Inferior parietal cortex (tissue), 1 donor: ENCODE measurements at regions not wholly inside any gene's neighbourhood (a gene's known extent, or its start where the extent isn't known, plus 50 kb on each side); places are given as distances from the start of the nearest gene placed in this dataset.

Experiments
- DNase-seq: peaks from one replicate; pipeline ENCODE4 v3.0.0-alpha.2; 2016; ENCODE audit errors: extremely low spot score

DNA sequence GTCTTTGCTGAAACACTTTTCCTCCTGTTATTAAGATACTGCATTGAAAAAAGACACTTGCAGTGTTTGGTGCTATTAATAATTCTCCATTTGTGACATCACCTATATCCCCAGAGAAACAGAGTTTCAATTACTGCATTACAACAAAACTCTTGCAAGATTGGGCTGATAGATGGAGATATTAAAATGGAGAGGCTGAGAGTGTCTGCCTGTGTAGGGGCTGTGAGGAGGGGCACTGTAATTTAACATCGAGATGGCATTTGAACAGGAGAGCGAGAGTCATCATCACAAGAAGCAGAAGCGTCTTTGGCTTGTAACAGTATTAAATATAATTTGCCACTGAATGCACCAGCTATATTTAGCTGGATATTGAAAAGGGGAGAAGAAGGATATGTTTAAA is 316.5 kb downstream of the CDH26 start:
- DNase-seq, result no peak

DNA sequence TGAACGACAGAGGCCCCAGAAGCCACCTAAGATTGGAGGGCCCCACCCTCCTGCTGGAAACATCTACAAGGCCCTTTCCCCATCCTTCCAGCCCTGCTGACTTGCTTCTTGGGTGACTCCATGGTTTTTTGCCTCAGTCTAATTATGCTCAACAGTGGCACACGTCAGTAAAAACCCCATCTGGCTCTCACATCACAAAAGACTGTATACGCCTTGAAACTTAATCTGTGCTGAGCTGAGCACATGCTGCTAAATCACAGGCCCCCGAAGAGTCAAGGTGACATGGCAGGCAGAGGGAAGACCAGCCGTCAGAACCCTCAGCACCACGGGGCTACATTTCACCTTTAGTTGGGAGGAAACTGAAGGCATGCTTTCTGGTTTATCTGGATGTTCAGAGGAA is 323.1 kb downstream of the CDH26 start:
- no peak for DNase-seq

DNA sequence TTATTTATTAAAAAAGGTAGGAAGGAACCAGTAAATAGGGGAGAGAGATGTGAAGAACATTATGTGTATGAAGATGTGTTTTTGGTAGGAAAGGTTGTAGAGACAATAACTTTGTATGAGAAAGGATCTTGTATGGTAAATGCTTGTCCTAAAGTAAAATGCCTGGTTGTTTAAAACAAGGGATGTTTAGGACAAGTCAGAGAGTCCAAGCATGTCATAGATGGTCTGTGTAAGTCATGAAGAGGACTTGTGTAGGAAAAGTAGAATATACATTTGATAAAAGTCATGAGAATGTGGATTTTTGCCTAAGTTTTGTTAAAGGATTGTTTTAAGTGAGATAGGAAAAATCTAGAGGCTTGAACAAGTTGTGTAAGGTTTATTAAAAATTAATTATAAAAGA is 325.1 kb downstream of the CDH26 start:
- DNase-seq, result no peak

DNA sequence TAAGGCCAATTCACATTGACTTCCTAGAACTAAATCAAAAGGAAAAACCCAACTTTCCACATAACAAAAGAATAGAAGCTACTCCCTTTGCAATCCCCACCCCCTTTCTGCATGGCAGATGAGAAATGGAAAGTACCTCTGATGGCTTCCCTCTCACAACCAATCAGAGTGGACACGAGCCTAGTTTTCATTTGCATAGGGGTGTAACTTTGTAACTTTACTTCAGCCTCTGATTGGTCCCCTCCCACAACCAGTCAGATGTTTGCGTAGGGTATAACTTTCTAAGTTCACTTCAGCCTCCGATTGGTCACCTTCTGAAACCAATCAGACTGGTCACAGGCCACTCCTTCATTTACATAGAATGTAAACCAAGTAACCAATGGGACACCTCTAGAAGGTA is 328.5 kb downstream of the CDH26 start:
- no peak for DNase-seq

DNA sequence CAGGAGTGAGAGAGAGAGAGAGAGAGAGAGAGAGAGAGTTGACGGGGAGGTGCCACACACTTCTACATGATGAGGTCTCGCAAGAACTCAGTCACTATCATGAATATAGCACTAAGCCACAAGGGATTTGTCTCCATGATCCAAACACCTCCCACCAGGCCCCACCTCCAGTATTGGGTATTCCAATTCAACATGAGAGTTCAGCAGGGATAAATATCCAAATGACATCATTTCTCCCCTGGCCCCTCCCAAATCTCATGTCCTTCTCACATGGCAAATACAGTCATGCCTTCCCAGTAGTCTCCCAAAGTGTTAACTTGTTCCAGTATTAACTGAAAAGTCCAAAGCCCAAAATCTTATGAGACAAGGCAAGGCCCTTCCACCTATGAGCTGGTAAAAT is 330.7 kb downstream of the CDH26 start:
- DNase-seq, result no peak

DNA sequence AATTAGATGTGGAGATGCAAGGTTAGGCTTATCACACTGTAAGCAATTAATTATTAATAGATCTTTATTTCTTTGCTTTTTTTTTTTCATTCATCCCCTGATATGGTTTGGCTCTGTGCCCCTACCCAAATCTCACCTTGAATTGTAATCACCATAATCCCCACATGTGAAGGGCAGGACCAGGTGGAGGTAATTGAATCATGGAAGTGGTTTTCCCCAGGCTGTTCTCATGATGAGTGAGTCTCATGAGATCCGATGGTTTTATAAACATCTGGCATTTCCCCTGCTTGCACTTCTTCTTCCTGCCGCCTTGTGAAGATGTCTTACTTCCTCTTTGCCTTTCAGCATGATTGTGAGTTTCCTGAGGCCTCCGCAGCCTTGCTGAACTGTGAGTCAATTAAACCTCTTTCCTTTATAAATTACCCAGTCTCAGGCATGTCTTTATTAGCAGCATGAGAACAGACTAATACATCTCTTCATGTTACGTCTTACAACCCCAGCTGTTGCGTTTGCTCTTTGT is 333.8 kb downstream of the CDH26 start:
- no peak for DNase-seq

DNA sequence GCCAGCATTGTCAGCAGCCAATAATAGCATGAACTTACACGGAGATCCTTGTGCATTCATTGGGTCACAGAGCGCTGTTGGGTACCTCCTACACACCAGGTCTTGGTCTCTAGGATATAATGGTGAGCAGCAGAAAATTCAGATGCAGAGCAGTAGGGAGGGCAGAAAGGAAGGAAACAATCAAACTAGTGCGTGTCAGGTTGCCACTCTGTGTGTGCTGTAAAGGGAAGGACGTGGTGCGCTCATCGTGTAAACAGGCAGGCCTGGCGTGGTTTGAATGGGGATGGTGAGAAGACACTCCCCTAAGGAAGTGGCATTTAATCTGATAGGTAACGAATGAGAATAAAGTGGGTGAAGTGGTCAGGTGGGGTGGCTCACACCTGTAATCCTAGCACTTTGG is 336.4 kb downstream of the CDH26 start:
- DNase-seq, result no peak

DNA sequence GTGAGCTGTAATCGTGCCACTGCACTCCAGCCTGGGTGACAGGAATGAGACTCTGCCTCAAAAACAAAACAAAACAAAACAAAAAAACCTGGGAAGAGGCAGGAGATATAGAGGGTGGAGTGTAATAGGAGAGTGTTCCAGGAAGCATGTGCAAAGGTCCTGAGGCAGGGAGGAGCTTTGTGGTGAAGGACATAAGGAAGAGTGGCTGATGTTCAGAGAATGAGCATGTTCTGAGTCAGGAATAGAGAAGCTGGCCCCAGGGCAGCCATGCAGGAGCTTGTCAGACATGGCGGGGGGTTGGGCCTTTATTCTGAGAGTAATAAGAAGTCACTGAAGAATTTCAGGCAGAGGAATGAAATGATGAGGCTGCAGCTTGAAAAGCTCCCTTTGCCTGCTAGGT is 337.0 kb downstream of the CDH26 start:
- no peak for DNase-seq

DNA sequence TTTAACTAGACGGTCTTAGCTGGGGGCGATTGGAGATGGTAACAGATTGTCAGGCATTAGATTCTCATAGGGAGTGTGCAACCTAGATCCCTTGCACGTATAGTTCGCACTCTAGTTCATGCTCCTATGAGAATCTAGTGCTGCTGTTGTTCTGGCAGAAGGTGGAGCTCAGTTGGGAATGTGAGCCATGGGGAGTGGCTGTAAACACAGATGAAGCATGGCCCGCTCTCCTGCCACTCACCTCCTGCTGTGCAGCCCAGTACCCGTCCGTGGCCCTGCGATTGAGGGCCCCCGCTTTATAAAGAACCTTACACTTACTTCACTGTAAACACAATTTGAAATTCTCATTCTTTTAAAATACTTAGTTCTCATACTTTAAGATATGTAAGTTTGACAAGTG is 339.4 kb downstream of the CDH26 start:
- no peak for DNase-seq

DNA sequence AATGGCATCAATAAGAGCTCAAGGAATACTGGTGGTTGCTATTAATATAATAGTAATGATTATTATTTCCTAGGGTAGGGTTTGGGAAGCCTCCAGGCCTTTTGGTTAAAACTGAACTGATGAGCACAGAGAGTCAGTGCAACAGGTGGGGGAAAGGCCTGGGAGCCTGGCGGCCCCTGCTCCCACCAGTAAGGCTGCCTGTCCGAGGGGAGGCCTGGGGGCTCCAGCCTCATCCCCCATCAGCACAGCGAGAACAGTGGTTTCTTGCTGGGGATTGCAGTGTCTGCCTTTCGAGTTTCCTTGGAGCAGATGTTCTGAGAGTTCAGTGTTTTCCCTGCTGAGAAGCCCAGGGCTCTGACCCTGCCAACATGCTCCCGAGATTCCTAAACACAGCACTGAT is 340.4 kb downstream of the CDH26 start:
- no peak for DNase-seq

DNA sequence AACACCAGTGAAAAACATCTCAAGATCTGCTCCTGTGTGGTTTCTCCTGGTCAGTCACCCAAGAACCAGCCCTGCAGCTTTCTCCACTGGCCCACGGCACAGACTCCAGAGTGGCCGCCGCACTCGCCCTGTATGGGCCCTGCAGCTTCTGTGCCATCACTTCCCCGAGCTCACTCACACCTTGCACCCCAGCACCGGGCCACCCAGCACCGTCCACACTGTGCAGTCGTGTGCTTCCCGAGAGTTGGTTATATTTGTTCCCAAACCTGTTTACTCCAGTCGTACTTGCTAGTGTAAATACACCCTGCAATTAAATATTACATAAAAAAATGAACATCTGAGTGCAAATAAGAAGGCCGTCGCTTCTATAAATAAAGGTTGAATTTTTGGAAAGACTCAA is 341.7 kb downstream of the CDH26 start:
- no peak for DNase-seq

DNA sequence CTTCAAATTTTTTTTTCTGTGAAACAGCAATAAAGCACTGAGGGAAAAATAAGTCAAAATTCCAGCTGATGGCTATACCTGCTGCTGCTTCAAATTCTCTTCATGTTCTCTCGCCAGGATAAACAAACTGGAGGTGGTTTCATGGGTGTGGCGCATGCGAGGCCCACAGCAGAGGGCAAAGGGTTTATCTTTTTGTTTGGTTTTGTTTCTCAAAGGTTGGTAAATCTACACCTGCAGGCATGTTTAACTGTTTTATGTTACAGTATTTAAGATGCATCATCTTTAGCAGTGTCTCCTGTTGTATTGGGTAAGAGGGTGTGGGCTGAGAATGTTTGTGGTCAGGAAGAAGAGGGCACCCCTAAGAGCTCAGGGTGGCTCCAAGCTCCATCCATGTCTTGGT is 342.2 kb downstream of the CDH26 start:
- no peak for DNase-seq

DNA sequence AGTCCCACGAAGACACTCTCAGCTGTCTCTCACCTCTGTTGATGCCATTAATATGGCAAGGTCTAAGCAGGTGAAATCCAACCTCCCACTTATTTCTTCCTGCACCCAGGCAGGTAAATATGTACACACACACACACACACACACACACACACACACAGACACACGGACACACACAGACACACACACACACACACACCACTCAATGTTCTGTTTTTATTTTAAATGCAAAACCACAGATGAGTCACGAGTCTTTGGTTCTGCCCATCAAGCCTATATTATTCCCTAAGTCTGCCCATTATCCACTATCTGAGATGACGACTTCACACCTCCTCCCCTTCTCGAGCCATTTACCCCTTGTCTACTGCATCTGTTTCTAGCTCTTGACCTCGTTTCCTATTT is 344.7 kb downstream of the CDH26 start:
- no peak for DNase-seq

DNA sequence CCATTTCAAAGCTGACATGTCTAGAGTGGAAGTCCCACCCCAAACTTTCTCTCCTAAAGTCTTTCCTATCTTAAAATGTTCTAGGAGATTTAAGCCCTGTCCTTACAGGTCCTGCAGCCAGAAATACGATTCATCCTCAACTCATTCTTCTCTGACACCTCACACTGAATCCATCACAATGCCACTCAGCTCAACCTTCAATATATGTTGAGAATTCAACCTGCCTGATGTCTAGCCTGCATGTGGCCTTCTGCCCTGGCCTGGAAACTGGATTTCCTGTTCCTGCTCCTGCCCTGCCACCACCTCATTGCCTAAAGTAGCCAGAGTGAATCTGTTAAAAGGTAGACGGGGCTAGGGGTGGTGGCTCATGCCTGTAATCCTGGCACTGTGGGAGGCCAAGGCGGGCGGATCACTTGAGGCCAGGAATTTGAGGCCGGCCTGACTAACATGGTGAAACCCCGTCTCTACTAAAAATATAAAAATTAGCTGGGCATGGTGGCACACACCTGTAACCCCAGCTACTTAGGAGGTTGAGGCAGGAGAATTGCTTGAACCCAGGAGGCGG is 345.9 kb downstream of the CDH26 start:
- DNase-seq, result no peak

DNA sequence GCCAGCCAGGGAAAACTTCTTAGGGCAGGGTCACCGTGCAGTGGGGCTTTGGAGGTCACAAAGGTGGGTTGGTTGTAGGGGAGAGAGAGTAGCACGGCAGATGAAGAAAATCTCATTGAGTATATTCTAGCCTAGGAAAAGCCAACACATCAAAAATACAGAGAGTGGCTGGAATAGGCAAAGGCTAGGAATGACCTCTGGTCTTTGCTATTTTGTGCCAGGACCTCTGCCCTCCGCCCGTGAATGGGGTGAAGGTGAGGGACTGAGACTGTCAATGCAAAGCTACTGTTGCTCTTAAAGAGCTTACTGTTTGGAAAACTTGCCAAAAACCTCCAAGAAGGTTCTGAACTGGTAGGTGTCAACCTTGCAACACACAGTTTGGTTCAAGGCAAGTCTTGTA is 346.7 kb downstream of the CDH26 start:
- no peak for DNase-seq

DNA sequence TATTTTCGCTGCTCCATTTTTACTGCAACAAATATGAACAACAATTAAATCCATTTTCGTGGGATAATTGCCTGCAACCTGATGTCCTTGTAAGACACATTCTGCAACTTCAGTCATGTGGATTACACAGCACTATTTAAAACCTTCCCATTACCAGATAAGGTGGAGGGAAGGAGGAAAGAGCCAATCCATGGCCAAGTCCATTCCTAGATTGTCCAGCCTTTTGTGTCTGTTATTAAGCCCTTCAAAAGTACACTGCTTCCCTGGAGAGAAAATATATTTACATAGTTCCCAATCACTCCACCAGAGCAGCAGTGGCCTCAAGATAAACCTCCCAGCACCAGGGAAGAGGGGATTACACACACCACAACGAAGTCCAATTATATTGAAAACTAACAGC is 347.9 kb downstream of the CDH26 start:
- DNase-seq, result no peak

DNA sequence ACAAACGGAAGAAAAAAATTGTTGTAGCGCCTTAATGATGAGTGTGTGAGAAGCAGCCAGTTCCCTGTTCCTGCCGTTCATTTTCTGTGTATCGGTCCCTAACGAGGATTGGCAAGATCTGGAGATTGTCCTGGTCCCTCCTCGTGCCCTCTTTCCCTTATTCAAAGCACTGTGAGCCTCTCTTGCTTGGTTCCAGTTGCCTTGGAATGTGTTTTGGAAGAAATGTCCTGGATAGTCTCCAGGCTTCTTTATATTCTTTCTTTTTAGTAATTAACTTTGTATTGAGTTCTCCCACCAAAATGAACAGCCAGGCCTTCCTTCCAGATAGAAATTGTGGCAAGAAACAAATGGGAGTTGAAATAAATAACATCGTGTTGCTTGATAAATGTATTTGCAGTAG is 348.3 kb downstream of the CDH26 start:
- DNase-seq, result peak; percentile 17

DNA sequence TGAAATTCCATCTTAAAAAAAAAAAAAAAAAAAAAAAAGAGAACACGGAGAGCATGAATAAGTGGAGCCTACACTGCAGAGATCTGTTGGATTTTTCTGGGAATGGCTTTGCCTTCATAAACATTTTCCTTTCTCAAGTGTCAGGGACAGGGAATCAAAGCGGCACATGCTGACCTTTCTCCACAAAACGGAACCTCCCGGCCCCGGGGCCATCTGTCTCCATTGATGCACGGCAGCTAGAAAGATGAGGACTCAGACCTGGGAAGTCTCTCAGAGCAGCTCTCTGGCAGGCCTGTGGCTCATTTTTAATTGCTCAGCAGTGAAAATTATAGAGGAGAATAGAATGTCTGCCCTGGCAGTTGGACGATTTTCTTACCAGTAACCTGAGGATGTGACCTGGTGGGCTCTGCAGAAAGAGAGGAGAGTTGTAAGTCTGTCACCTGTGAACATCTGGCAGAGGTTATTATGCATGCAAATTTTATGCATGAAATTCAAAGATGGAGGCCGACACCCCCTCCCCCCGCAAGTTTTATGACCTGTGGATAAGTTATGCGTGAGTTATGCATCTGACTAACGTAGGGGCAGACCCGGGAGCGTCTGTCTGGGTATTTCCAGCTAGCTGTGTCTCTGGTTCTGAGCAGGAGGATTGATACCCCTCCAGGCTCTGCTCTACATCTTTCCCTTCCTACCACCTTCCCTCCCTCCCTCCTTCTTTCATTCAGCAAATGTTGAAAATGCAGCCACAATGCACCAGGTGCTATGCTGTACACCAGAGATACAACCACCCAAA is 352.5 kb downstream of the CDH26 start:
- DNase-seq, result no peak

DNA sequence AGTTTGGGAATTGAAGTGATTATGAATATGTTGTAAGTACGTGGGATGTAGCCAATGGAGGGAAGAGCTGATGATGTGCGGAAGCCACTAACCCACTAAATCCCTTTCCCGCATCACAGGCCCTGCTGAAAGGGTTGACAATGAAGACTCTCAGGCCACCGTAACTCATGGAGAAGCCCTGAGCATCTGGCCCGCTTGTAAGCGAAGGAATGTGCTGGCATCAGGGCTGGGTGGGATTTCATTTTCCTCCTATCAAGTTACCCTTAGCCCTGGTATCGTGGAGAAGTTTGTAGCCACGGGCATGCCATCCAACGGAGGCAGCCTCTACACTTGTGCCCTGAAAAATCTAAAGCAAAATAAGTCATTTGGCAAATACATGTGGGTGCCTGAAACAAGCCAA is 355.0 kb downstream of the CDH26 start:
- DNase-seq, result no peak

DNA sequence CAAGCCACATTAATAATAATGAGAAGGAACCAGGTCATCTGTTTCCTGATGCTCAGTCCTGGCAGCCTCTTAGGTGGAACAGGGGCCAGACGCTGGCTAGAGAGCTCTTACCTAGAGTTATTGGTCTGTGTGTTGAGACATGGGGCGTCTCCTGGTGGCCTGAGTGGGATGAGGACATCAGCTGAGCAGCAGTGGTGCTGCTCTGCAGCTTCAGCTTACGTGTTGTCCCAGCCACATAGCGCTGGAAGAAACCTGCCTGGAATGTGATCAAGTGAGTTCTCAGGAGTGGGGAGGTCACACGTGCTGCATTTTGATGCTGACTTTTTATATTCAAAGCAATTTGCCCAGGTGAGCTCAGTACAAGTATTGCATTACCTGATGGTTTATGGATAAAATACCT is 355.4 kb downstream of the CDH26 start:
- DNase-seq, result no peak

DNA sequence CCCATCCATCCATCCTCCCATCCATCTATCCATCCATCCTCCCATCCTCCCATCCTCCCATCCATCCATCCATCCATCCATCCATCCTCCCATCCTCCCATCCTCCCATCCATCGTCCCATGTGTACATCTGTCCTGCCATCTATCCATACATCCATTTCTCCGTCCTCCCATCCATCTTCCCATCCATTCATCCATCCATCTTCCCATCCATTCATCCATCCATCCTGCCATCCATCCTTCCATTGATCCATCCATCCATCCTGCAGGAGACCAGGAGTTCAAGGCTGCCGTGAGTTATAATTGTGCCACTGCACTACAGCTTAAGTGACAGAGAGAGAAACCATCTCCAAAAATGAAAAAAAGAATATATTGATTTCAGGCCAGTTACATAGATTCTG is 356.5 kb downstream of the CDH26 start:
- DNase-seq, result no peak

DNA sequence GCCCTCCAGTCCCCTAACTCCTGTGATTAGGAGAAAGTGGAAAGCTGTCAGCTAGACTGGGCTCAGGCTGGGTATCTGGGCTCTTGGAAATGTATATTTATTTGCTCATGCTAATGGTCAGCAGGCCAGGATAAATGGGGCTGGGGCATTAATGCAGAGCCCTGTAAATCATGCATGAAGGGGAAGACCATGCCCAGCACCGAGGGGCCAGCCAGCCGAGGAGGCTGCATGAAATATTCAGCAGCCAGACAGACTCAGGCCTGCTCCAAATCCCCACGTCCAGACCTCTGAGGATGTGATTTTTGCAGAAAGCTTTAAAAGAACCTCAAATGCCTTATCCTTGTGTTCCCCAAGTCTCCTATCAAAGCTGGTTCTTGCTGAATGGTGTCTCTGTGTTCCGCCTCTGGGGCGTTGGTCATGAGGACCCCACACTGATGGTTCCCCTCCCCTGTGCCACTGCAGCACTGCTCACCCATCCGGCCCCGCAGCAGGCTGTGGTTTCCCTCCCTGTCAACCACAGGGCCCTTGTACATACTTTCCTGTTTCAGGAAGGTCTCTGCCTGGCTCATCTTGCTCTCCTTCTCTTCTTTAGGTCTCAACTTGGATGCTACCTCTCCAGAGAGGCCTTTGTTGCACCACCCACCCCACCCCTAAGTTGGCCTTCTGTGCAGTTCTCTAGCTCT is 358.4 kb downstream of the CDH26 start:
- DNase-seq, result no peak

DNA sequence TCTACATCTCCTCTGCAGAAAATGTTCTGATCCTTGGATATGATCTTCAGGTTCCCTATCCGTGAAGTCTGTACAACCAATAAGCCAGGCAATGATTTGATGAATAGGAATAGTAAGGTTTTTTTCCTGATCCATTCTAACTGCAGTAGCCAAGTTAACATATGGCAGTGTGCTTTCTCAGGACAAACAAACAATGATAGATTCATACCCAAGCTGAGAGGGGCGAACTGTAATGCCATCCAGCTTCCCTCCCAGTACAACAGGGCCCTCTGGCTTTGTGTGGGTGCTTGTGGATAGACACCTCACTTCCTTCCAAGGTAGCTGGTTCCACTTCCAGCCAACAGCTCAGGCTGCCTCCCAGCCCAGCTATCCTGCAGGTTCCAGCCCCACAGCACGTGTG is 359.2 kb downstream of the CDH26 start:
- no peak for DNase-seq
